Daoy (cell line): ENCODE measurements at regions not wholly inside any gene's neighbourhood (a gene's known extent, or its start where the extent isn't known, plus 50 kb on each side); places are given as distances from the start of the nearest gene placed in this dataset.
"Not testable (repeated sequence)": the region's sequence is repeated elsewhere in the genome, so short reads cannot be mapped to it uniquely, and the experiment has no call there.

ENCODE experiments used
- DNase-seq: peaks from one replicate; pipeline ENCODE4 v3.0.0-alpha.2; 2015; ENCODE audit warnings: low read depth

DNA sequence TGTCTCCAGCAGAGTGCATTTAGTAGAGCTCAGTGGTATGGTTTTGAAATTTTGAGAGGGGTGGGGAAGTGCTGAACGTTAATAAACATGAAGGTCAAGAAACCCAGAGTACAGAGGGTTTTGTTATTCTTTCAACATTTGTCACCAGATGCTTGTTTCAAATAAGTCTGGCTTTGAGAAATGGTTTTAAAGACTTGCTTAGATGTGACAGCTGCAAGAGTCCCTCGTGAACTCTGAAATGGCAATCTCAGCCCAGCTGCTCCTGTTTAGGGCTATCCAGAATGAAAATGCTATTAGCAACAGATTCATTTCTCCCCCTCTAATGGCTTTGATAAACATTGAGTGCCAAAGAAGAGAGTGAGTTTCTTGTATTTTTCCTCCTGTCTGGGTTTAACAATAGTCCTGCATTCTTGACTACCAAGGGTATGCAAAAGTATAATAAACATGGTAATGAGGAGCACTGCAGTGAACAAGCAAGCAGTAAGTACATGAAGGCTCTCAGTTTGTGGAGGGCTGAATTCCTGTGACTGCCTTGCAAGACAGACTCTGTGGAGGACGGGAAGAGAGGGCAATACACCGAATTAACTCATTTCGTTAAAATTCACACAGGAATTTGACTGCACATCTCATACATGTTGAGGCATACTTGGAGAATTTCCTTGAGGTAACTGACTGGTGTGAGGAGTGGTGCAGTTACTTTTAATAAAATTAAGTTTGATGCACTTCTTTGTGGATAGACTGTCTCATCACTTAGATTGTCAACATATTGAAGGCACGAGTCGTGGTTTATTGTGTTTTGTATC is 490.9 kb downstream of the REEP3 start:
- DNase-seq = no peak

GRCh38 chr10:64014281-64014680 is 493.1 kb downstream of the REEP3 start:
- no peak for DNase-seq

DNA sequence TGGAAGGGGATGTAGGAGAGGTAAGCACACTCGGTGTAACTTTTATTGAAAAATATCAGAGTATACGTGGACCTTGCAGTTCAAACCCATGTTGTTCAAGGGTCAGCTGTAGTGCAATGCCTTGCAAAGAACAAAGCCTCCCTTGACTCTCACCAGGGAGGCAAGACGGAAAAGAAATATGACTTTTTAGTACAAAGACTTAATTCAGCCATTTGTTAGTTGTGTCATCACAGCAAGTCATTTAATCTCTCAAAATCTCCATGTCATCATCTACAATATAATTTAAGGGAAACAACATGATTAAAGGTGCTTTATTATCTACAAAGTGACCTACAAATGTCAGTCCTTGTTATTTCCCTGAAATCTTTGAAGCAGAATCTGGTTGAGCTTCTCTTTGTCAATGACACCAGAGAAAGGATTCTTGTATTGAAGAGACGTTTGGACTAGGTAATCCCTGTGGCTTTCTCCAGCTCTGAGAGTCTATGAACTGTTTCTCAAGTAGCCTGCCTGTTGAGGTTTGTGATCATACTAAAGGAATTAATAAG is 502.8 kb downstream of the REEP3 start:
- DNase-seq = no peak

DNA sequence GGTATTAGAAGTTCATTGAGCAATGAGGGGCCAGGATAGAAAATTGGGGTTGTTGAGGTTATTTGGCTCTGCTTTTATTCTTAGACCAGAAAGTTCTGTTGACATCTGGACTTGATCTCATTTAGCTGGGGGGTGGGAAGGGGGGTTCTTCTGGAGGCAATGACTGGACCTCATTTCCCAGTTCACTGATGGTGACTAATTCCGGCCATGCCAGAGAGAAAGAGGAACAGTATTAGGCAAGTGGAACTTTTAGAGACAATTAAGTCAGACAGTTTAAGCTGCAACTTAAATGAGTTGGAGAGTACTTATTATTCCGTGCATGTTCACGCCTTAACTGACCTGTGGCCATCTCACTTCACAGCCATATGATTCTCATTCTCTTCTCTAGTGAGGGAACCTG is 512.5 kb downstream of the REEP3 start:
- DNase-seq = no peak

DNA sequence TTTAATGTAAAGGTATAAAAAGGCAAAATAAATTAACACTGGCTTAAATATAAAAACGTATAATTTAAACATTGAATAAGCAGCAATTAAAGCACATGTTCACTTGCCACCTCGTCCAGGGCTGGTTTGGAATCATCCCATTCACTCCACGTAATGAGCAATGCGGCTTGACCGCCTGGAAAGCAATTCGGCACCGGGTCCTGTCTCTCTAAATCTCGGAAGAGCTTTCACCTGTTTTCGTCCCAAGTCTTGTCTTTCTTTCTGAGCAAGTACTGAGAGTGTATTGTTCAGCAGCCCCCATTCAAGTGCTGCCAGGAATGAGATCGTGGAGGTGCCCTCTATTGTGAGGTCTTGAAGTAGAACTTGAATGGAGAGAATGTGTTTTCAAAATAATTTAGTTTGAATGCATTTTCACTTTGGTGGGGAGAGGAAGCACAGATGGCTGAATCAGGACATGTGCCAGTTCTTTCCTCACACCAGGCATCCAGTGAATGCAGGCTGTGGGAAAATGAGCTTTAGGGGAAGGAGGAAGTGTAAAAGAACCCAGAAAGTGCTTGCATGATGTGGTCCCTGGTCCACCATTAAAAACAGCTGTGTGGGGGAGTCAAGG is 515.2 kb downstream of the REEP3 start:
- DNase-seq = no peak

- no peak for DNase-seq
Measured at GRCh38 chr10:64037071-64037661, 516.0 kb downstream of the REEP3 start.

DNA sequence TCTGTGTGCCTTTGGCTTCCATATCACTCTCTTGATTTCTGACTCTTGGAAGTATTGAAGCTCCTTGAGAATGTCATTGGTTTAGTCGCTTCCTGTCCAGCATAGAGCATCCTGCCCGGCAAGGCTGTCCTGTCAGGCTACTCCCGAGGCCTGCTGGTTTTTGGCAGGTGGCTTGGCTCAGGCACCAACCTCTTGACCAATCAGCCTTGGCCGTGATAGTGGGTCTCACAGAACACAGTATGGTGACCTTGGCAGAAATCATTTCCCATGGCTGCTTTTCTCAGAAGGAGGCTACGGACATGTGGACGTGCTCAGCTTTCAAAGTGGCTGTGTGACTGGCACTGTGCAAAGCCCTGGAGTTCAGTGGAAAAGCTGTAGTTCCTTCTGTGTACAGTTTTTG is 516.9 kb downstream of the REEP3 start:
- no peak for DNase-seq

DNA sequence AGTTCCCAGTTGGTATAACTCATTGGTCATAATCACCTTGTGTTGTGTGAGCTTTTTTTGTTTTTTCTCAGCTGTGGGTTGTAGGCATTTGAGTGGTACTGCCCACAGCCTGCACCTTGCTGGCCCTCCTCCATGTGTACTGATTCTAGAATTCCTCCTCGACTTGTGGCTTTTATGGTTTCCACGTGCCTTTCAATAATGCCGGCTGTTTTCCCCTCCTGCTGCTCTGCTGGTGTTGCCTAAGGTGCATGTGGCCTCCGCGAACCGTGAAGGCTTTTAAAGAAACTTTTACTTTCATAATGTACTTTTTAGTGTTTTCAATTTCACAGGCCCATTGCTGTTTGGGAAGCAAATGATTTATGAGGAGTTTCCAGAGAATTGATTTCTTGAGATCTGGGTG is 518.0 kb downstream of the REEP3 start:
- no peak for DNase-seq

GRCh38 chr10:64040781-64041180 is 519.6 kb downstream of the REEP3 start:
- DNase-seq = no peak

DNA sequence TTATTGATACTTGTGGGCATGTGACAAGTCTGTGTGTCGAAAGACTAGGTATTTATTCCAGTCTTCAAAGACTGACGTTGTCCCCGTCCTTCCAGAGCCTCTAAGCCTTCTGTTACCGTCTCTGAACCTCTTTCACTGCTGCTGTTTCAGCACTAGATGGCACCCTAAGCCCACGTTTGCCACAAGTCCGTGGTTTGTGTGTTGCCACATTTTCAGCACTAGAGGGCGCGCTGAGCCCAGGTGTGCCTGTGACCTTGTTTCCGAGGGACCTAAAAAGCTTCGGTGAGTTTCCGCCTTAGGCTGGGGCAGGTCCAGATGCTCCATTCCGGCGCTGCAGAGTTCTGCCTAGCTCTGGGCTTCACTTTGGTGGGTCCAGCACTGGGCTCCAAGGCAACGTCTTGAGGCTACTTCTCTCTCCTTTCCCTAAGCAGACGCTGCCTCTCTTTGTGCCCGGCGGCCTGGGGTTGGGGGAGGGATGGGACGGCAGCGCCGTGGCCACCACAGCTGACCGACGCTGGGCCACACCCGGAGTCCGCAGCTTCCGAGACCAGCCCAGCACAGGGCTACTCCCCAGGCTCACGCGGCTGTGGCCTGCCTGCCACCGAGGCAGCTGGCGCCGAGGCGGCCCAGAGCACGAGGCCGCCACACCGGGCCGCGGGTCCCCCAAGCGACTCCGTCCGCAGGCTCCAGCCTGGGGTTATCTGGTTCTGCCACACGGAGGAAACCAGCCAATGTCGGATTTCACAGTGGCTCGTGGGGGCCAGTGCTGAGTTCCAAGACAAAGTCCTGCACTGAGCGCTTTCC is 520.2 kb downstream of the REEP3 start:
- DNase-seq = peak; percentile 16

DNA sequence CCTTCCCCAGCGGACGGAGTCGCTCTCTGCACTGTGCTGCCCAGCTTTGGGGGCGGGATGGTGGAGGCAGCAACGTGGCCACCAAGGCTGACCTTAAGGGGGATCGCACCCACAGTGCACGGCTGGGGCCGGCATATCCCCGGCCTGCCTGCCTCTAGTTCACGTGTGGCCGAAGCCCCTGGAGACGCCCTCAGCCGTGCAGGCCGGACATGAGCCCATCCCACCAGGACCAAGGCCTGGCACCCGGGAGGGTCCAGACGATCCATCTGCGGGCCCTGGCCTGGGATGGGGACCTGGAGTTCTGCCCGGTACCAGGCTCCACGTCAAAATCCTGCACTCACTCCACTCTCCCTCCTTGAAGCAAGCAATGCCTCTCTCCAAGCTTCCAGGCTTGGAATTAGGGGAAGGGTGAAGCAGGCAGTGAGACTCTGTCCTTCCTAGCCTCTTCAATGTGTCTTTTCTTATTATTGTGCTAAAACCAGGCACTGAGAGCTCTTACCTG is 520.8 kb downstream of the REEP3 start:
- DNase-seq = no peak

GRCh38 chr10:64044098-64044497 is 522.9 kb downstream of the REEP3 start:
- DNase-seq = no peak

DNA sequence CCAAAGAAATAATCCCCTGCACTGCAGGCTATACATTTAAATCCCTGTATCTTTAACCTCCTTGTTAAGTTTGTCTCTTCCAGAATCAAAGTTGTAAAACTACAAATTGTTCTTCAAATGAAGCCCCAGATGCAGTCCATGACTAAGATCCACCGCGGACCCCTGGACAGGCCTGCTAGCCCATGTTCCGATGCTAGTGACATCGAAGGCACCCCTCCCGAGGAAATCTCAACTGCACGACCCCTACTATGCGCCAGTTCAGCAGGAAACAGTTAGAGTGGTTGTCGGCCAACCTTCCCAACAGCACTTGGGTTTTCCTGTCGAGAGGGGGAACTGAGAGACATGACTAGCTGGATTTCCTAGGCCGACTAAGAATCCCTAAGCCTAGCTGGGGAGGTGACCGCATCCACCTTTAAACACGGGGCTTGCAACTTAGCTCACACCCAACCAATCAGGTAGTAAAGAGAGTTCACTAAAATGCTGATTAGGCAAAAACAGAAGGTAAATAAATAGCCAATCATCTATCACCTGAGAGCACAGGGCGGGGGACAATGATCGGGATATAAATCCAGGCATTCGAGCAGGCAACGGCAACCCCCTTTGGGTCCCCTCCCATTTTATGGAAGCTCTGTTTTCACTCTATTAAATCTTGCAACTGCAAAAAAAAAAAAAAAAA is 523.9 kb downstream of the REEP3 start:
- not testable (repeated sequence) for DNase-seq

DNA sequence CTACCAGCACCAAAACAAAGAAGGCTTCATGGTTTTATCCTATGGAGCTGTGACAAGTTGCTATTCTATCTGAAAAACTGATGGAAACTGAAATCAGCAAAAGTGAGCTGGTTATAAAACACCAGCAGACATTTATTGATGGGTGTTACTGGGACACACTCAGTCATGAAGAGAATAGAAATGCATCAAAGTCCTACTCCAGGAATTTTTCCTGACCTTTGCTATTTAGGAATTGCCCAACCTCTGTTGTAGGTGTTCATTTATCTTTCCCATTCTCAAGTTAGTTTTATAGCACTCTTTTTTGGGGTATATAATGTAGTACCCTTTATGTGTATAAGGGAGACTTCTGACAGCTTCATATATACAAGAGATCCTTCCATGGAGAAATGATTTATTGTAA is 533.2 kb downstream of the REEP3 start:
- DNase-seq = no peak

DNA sequence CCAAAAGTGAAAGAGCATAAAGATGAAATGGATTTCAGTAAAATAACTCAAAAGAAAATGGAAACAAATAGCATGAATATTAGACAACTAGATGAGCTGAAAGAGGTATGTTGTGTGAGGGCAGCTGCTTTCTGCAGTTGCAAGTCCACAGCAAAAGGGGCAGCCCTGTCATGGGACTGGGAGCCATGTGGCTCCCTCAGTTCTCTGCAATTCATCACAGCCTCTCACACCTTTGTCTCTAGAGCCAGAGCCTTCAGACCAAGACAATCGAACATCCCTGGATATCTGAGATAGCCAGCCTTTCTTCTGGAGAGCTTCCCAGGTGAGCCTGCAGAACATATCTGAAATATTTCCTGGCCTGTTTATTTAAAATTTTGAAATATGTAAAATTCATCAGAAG is 538.7 kb downstream of the REEP3 start:
- no peak for DNase-seq

DNA sequence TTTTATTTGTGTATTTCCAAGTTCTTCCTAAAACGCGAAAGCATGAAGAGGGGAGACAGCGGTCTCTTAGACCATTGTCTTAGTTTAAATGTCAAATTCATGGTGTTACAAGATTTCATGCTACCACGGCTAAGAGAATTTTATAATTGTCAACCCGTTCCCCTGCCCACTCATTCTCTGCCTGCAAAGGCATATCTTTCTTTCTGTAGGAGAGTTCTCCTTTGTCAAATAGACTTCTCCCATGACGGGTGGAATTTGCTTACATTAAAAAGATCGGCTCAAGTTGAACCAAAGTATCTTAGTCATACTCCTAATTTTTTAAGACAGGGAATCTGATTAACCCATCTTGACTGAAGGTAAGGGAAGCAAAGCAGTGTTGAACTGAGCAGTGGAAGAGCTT is 539.2 kb downstream of the REEP3 start:
- DNase-seq = no peak

GRCh38 chr10:64062793-64063192 is 541.6 kb downstream of the REEP3 start:
- no peak for DNase-seq

DNA sequence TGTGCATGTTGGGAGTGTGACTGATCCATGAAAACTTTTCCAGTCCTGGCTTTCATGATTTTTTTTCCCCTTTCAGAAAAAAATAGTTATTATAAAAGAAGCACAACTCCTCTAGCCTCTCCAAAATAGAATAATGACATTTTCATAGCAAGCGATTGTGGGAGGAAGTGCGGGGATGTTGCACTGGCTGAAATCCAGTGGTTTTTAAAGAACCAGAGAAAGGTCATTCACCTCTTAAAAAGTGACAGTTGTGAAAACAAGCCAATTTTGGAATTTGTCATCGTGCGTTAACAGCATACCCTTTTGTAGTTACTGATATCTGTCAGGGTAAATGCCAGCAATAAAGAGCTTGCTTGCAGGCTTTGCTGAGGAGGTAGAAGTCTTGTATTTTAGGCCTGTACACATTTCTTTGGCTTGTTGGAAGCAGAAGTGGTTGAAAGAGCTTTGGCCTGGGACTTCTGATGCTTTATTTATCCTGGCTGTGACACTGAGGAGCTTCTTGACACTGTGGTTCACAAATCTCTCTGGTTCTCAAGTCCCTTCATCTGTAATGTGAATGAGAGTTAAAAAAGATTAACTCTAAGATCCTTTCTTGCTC is 545.9 kb downstream of the REEP3 start:
- no peak for DNase-seq

DNA sequence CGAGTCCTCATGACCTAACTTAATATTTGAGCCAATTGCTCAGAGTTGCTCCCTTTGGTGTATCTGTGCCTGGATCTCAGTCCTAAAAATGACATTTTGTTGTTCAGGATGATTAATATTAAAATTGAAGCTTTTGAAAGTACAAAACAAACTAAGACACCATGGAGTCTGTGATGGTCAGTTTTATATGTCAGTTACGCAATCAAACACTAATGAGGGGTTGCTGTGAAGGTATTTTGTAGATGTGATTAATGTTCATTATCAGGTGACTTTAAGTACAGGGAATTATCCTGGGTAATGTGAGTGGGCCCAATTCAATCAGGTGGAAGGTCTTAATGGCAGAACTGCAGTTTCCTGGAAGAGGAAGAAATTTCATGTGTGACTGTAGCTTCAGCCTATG is 546.7 kb downstream of the REEP3 start:
- DNase-seq = no peak

GRCh38 chr10:64070241-64070640 is 549.0 kb downstream of the REEP3 start:
- no peak for DNase-seq

DNA sequence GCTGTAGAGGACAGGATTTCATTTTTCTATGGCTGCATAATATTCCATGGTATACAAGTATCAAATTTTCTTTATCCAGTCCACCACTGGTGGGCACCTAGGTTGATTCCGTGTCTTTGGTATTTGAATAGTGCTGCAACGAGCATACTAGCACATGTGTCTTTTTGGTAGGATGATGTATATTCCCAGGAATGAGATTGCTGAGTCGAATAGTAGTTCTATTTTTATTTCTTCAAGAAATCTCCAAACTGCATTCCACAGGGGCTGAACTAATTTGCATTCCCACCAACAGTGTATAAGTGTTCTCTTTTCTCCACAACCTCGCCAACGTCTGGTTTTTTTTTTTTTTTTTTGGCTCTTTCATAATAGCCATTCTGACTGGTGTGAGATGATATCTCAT is 550.0 kb downstream of the REEP3 start:
- DNase-seq = no peak
